ENCODE measurements at regions not wholly inside any gene's neighbourhood (a gene's known extent, or its start where the extent isn't known, plus 50 kb on each side); places are given as distances from the start of the nearest gene placed in this dataset.
"Not testable (repeated sequence)": the region's sequence is repeated elsewhere in the genome, so short reads cannot be mapped to it uniquely, and the experiment has no call there.

- no peak for DNase-seq (ENCODE audit: low read depth)
Observed at GRCh38 chr15:81819924-81820635, 225.7 kb downstream of the MEX3B start.

GRCh38 chr15:81814882-81815455, 230.8 kb downstream of the MEX3B start:
- DNase-seq (ENCODE audit: low read depth), result no peak

- DNase-seq (ENCODE audit: low read depth), result no peak
Observed at GRCh38 chr15:81813215-81813614, 232.6 kb downstream of the MEX3B start.

GRCh38 chr15:81812456-81812855, 233.4 kb downstream of the MEX3B start:
- no peak for DNase-seq (ENCODE audit: low read depth)

- no peak for DNase-seq (ENCODE audit: low read depth)
Observed at GRCh38 chr15:81811736-81812135, 234.1 kb downstream of the MEX3B start.

- DNase-seq (ENCODE audit: low read depth), result no peak
Observed at GRCh38 chr15:81809543-81809942, 236.3 kb downstream of the MEX3B start.

GRCh38 chr15:81807806-81808205, 238.0 kb downstream of the MEX3B start:
- DNase-seq (ENCODE audit: low read depth), result no peak

- no peak for DNase-seq (ENCODE audit: low read depth)
Observed at GRCh38 chr15:81807186-81807585, 238.6 kb downstream of the MEX3B start.

- DNase-seq (ENCODE audit: low read depth), result no peak
Observed at GRCh38 chr15:81795899-81796298, 249.9 kb downstream of the MEX3B start.

GRCh38 chr15:81792646-81793045, 253.2 kb downstream of the MEX3B start:
- DNase-seq (ENCODE audit: low read depth), result no peak

- DNase-seq (ENCODE audit: low read depth), result not testable (repeated sequence)
Observed at GRCh38 chr15:81791322-81791721, 254.5 kb downstream of the MEX3B start.

GRCh38 chr15:81789403-81789802, 256.4 kb downstream of the MEX3B start:
- DNase-seq (ENCODE audit: low read depth), result no peak

GRCh38 chr15:81786776-81787175, 259.0 kb downstream of the MEX3B start:
- DNase-seq (ENCODE audit: low read depth), result no peak

- no peak for DNase-seq (ENCODE audit: low read depth)
Observed at GRCh38 chr15:81785679-81786078, 260.1 kb downstream of the MEX3B start.

- no peak for DNase-seq (ENCODE audit: low read depth)
Observed at GRCh38 chr15:81785181-81785580, 260.6 kb downstream of the MEX3B start.

- no peak for DNase-seq (ENCODE audit: low read depth)
Observed at GRCh38 chr15:81784751-81785150, 261.1 kb downstream of the MEX3B start.

GRCh38 chr15:81783586-81783985, 262.2 kb downstream of the MEX3B start:
- DNase-seq (ENCODE audit: low read depth), result no peak

GRCh38 chr15:81783076-81783475, 262.7 kb downstream of the MEX3B start:
- no peak for DNase-seq (ENCODE audit: low read depth)

- DNase-seq (ENCODE audit: low read depth), result no peak
Observed at GRCh38 chr15:81781395-81781794, 264.4 kb downstream of the MEX3B start.

GRCh38 chr15:81780966-81781365, 264.9 kb downstream of the MEX3B start:
- no peak for DNase-seq (ENCODE audit: low read depth)

- DNase-seq (ENCODE audit: low read depth), result no peak
Observed at GRCh38 chr15:81779181-81779580, 266.6 kb downstream of the MEX3B start.

GRCh38 chr15:81777546-81777945, 268.3 kb downstream of the MEX3B start:
- DNase-seq (ENCODE audit: low read depth), result no peak

GRCh38 chr15:81776976-81777375, 268.8 kb downstream of the MEX3B start:
- no peak for DNase-seq (ENCODE audit: low read depth)

- not testable (repeated sequence) for DNase-seq (ENCODE audit: low read depth)
Observed at GRCh38 chr15:81775779-81776178, 270.0 kb downstream of the MEX3B start.
